Activated CD8-positive, alpha-beta T cell treated with anti-CD3 and anti-CD28 coated beads for 36 hours (primary cell): ENCODE measurements at regions not wholly inside any gene's neighbourhood (a gene's known extent, or its start where the extent isn't known, plus 50 kb on each side); places are given as distances from the start of the nearest gene placed in this dataset.

Experiments used
- ATAC-seq: fragments of 200-7000 bp; cut with Tn5 transposase; one replicate; pipeline ENCODE4 v1.10.0; 2021; ENCODE audit warnings: mild to moderate bottlenecking, moderate library complexity
- CTCF ChIA-PET: fragments of 350-600 bp; sonication (Branson Sonifier 250); formaldehyde crosslinking; loops from one replicate; lab custom pipeline; 2021; ENCODE audit warnings: antibody characterized with exemption; lab: Charles Lee
- POLR2A ChIA-PET: fragments of 350-600 bp; sonication (Branson Sonifier 250); formaldehyde crosslinking; loops from one replicate; lab custom pipeline; 2021; ENCODE audit warnings: antibody characterized with exemption; lab: Charles Lee
- DNase-seq: peaks from one replicate; pipeline ENCODE4 v3.0.0-alpha.2; 2020
- H3K27ac Mint-ChIP-seq: one replicate; pipeline ENCODE4 v1.8.0; 2021; ENCODE audit warnings: mild to moderate bottlenecking, mixed read lengths
- H3K27me3 Mint-ChIP-seq: one replicate; pipeline ENCODE4 v1.8.0; 2021; ENCODE audit warnings: mixed read lengths
- H3K36me3 Mint-ChIP-seq: one replicate; pipeline ENCODE4 v1.8.0; 2021; ENCODE audit warnings: low read depth, mixed read lengths
- H3K4me1 Mint-ChIP-seq: one replicate; pipeline ENCODE4 v1.8.0; 2021; ENCODE audit warnings: low read depth, mixed read lengths
- H3K4me3 Mint-ChIP-seq: one replicate; pipeline ENCODE4 v1.8.0; 2021; ENCODE audit warnings: mild to moderate bottlenecking, moderate library complexity, mixed read lengths
- H3K9me3 Mint-ChIP-seq: one replicate; pipeline ENCODE4 v1.8.0; 2021; ENCODE audit warnings: mixed read lengths
- intact Hi-C: fragments of 100-400 bp; cut with micrococcal nuclease; formaldehyde crosslinking; loops from one replicate; pipeline ENCODE4 v1.10.0; 2022
- TF ChIP-seq, protein P1 (sequence below): fragments of 200-600 bp; IDR thresholded peaks from one replicate; pipeline ENCODE4 v1.8.0; 2022; ENCODE audit warnings: antibody characterized with exemption, mild to moderate bottlenecking

DNA sequence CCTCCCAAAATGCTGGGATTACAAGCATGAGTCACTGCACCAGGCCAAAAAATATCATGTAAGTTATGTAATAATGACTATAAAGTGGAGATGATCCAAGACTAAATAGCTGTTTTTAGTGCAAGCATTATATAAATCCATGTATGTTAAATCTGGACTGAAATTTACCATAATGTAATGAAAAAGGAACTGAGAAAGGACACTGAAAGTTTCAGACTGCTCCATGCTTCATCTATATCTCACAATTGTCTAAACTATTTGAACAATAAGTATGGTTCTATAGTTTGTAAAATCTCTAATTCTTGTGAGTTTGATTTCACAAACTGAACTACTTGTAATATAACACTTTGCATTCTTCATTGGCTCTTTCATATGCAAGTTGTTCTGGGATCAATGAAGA lies 2299.5 kb downstream of the PCDH9 start:
- TF ChIP-seq, protein P1, sequence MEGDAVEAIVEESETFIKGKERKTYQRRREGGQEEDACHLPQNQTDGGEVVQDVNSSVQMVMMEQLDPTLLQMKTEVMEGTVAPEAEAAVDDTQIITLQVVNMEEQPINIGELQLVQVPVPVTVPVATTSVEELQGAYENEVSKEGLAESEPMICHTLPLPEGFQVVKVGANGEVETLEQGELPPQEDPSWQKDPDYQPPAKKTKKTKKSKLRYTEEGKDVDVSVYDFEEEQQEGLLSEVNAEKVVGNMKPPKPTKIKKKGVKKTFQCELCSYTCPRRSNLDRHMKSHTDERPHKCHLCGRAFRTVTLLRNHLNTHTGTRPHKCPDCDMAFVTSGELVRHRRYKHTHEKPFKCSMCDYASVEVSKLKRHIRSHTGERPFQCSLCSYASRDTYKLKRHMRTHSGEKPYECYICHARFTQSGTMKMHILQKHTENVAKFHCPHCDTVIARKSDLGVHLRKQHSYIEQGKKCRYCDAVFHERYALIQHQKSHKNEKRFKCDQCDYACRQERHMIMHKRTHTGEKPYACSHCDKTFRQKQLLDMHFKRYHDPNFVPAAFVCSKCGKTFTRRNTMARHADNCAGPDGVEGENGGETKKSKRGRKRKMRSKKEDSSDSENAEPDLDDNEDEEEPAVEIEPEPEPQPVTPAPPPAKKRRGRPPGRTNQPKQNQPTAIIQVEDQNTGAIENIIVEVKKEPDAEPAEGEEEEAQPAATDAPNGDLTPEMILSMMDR, result no peak
- Mint-ChIP-seq H3K27me3 (no peaks in the 10 kb centered on the region), H3K27ac (no peak overlapping the region), H3K9me3 (peaks cover 13% of the 10 kb centered on the region), H3K4me1 (no peaks in the 10 kb centered on the region), H3K4me3 (no peak overlapping the region), H3K36me3 (no peaks in the 10 kb centered on the region)
- no peak for ATAC-seq
- ChIA-PET POLR2A (no interaction called here), CTCF (no interaction called here)
- intact Hi-C loops, result no loop called here
- no peak for DNase-seq

DNA sequence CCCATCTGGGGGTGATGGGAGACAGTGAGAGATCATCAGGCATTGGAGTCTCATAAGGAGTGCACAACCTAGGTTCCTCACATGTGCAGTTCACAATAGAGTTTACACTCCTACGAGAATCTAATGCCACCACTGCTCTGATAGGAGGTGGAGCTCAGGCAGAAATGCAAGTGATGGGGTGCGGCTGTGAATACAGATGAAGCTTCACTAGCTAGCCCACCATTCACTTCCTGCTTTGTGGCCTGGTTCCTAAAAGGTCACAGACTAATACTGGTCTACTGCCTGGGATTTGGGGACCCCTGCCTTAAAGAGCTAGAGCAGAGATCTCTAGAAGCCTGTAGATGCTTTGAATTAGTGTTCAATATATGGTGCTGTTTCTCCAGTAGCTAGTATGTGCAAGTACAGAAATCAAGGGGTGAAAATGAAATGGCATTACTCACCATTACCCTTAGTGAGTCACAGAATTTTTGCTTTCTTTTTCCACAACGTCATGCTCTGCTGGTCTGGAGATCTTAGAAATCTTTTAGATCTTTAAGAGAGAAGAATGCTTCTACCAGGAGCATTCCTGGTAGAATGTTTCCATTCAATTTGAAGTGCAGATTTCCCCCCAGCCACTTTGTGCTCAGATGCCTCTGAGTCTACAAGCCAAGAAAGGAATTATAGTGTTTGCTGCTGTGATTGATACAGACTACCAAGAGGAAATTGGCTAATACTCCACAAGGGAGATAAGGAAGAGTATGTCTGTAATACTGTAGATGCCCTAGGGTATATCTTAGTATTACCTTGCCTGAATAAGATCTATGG lies 2301.2 kb downstream of the PCDH9 start:
- Mint-ChIP-seq H3K27ac (no peak overlapping the region), H3K4me1 (no peaks in the 10 kb centered on the region), H3K36me3 (no peaks in the 10 kb centered on the region), H3K27me3 (no peaks in the 10 kb centered on the region), H3K4me3 (no peak overlapping the region), H3K9me3 (peaks cover 13% of the 10 kb centered on the region)
- no peak for ATAC-seq
- ChIA-PET CTCF (no interaction called here), POLR2A (no interaction called here)
- no peak for DNase-seq
- TF ChIP-seq, protein P1, result no peak
- intact Hi-C loops, result no loop called here

DNA sequence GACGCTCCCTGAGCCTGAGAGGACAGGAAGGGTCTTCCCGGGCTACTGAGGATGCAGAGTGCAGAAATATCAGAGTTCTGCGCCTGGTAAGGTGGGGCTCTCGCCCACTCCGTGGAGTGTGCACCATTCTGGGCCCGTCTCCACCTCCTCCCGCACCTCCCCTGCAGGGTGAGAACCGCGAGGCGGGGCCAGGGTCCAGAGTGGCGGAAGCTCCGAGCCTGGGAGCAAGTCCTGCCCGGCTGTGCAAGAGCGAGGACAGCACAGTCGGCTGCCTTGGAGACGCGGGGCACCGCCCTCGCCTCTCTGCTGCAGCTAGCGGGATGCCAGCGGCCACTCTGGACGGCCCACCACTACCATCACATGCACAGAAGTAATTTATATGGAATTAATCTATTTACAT lies 2304.4 kb downstream of the PCDH9 start:
- ChIA-PET CTCF (no interaction called here), POLR2A (no interaction called here)
- DNase-seq (no peak), ATAC-seq (no peak)
- intact Hi-C loops, result no loop called here
- Mint-ChIP-seq H3K4me1 (no peaks in the 10 kb centered on the region), H3K4me3 (no peak overlapping the region), H3K36me3 (no peaks in the 10 kb centered on the region), H3K27me3 (no peaks in the 10 kb centered on the region), H3K27ac (no peak overlapping the region), H3K9me3 (peaks cover 20% of the 10 kb centered on the region)
- TF ChIP-seq, protein P1, result no peak

DNA sequence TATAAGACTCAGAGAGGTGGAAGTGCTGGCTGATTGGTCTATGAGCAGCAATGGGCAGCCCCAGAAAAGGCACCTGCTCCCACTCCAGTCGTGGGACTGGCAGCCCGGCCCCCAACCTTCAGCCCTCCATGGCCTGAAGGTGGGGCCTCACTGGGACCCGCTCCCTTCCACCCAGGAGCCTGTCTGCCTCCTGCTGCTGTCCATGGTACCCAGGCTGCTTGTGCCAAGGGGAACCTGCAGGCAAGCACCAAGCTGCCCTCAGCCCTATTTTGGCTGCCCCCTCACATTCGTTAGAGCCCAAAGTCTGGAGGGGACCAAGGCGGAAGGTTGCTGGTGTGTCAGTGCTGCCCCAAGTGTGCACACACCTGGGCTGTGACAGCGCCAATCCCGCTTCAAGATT lies 2304.9 kb downstream of the PCDH9 start:
- no peak for ATAC-seq
- Mint-ChIP-seq H3K4me3 (no peak overlapping the region), H3K9me3 (peaks cover 21% of the 10 kb centered on the region), H3K36me3 (no peaks in the 10 kb centered on the region), H3K27me3 (no peaks in the 10 kb centered on the region), H3K27ac (no peak overlapping the region), H3K4me1 (no peaks in the 10 kb centered on the region)
- DNase-seq, result no peak
- TF ChIP-seq, protein P1, result no peak
- intact Hi-C loops, result no loop called here
- POLR2A ChIA-PET, result no interaction called here
- CTCF ChIA-PET, result no interaction called here

DNA sequence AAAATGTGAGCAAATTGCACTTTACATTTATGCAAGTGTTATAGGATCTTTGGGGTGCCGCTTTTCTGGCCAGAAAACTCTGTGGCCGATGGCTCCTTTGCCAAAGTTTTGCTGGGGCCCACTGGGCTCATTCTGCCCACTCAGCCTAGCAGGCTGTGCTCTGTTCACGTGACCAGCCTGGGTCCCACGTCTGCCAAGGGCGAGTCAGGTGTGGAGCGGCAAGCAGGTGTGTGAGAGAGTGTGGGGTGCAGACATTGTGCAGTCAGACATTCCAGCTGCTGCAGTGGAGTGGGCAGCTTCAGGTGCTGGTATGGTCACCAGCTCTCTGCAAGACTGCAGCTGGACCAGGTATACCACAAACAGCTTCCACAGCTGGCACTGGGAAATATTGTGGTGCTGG lies 2305.7 kb downstream of the PCDH9 start:
- Mint-ChIP-seq H3K4me3 (no peak overlapping the region), H3K4me1 (no peaks in the 10 kb centered on the region), H3K27me3 (no peaks in the 10 kb centered on the region), H3K9me3 (peaks cover 17% of the 10 kb centered on the region), H3K27ac (no peak overlapping the region), H3K36me3 (no peaks in the 10 kb centered on the region)
- DNase-seq (no peak), ATAC-seq (no peak)
- TF ChIP-seq, protein P1, result no peak
- POLR2A ChIA-PET, result no interaction called here
- intact Hi-C loops, result no loop called here
- CTCF ChIA-PET, result no interaction called here
